ENCODE measurements at regions not wholly inside any gene's neighbourhood (a gene's known extent, or its start where the extent isn't known, plus 50 kb on each side); places are given as distances from the start of the nearest gene placed in this dataset.

GRCh38 chr21:22046576-22046975, 1048.4 kb downstream of the NCAM2 start:
- TF ChIP-seq PBX3 (IDR thresholded peaks at IDR 0.05), result no peak
- TF ChIP-seq CTCF (IDR thresholded peaks at IDR 0.05), result no peak
- no peak for TF ChIP-seq EP300 (IDR thresholded peaks at IDR 0.05)
